CD14-positive monocyte (primary cell): ENCODE measurements at regions not wholly inside any gene's neighbourhood (a gene's known extent, or its start where the extent isn't known, plus 50 kb on each side); places are given as distances from the start of the nearest gene placed in this dataset.

Source experiments
- DNase-seq, 3 donors: peaks; one replicate each; pipeline ENCODE4 v3.0.0-alpha.2; 2011 to 2022
- H2AFZ ChIP-seq: 2 replicates; pipeline ENCODE4 v1.6.0; 2012; ENCODE audit warnings: mild to moderate bottlenecking, low read depth, low read length, inconsistent platforms; ENCODE audit not compliant: insufficient read depth, poor library complexity, severe bottlenecking
- H3K27ac ChIP-seq, 2 donors: 1 replicate in 1 of 2; 2 replicates in 1 of 2; pipeline ENCODE4 v1.5.1; 2012 to 2013; ENCODE audit warnings: low read length in 2 of 2, control low read depth in 1 of 2, inconsistent platforms in 1 of 2, low read depth in 1 of 2, mild to moderate bottlenecking in 1 of 2
- H3K27me3 ChIP-seq, 2 donors: one replicate each; pipeline versions ENCODE4 v1.6.0 to v1.6.1; 2011 to 2013; ENCODE audit warnings: low read length in 2 of 2; ENCODE audit not compliant: control insufficient read depth in 2 of 2, insufficient read depth in 2 of 2
- H3K36me3 ChIP-seq, 2 donors: replicated peaks in 1 of 2; 1 replicate in 1 of 2; 2 replicates in 1 of 2; pipeline versions ENCODE4 v1.5.1 to v1.6.1; 2012 to 2013; ENCODE audit warnings: low read length in 2 of 2, control low read depth in 1 of 2, inconsistent platforms in 1 of 2, mild to moderate bottlenecking in 1 of 2; ENCODE audit not compliant: insufficient read depth in 2 of 2, control insufficient read depth in 1 of 2
- H3K4me1 ChIP-seq, 2 donors: 1 replicate in 1 of 2; 2 replicates in 1 of 2; pipeline versions ENCODE4 v1.5.1 to v1.6.1; 2012 to 2013; ENCODE audit warnings: low read length in 2 of 2, control low read depth in 1 of 2, inconsistent platforms in 1 of 2, mild to moderate bottlenecking in 1 of 2, moderate library complexity in 1 of 2; ENCODE audit not compliant: insufficient read depth in 2 of 2, control insufficient read depth in 1 of 2
- H3K4me2 ChIP-seq: replicated peaks from 2 replicates; pipeline ENCODE3; 2012; ENCODE audit warnings: low read length, moderate library complexity, mild to moderate bottlenecking; ENCODE audit not compliant: poor library complexity, severe bottlenecking; ENCODE audit errors: extremely low read depth
- H3K4me3 ChIP-seq, 3 experiments: fragments of 200-600 bp in 1 of 3; sonication (generic) in 1 of 3; replicated peaks in 1 of 3; 1 replicate in 2 of 3; 2 replicates in 1 of 3; pipeline ENCODE4 v1.5.1; 2011 to 2013; ENCODE audit warnings: low read length in 3 of 3, mild to moderate bottlenecking in 3 of 3, control low read depth in 2 of 3, low read depth in 2 of 3, inconsistent platforms in 1 of 3, moderate library complexity in 1 of 3
- H3K79me2 ChIP-seq: 2 replicates; pipeline ENCODE4 v1.6.0; 2012; ENCODE audit warnings: mild to moderate bottlenecking, control low read depth, inconsistent platforms, low read length, moderate library complexity; ENCODE audit not compliant: insufficient read depth
- H3K9ac ChIP-seq: 2 replicates; pipeline ENCODE4 v1.6.0; 2017; ENCODE audit warnings: low read length, mild to moderate bottlenecking; ENCODE audit not compliant: insufficient read depth, poor library complexity, severe bottlenecking
- H3K9me3 ChIP-seq, 2 donors: replicated peaks in 1 of 2; 1 replicate in 1 of 2; 2 replicates in 1 of 2; pipeline versions ENCODE4 v1.5.1 to v1.6.1; 2012 to 2013; ENCODE audit warnings: low read length in 2 of 2, control low read depth in 1 of 2; ENCODE audit not compliant: control insufficient read depth in 1 of 2, insufficient read depth in 1 of 2
- H4K20me1 ChIP-seq: 2 replicates; pipeline ENCODE4 v1.6.0; 2012; ENCODE audit warnings: mild to moderate bottlenecking, low read length, control low read depth, moderate library complexity; ENCODE audit not compliant: insufficient read depth
- H3K27ac Mint-ChIP-seq, 7 donors: one replicate each; pipeline ENCODE4 v1.8.0; 2020; ENCODE audit warnings: mild to moderate bottlenecking in 7 of 7, mixed read lengths in 7 of 7, moderate library complexity in 6 of 7, inconsistent platforms in 2 of 7
- H3K27me3 Mint-ChIP-seq, 3 donors: one replicate each; pipeline ENCODE4 v1.8.0; 2021 to 2022; ENCODE audit warnings: low read depth in 3 of 3, mild to moderate bottlenecking in 3 of 3, mixed read lengths in 3 of 3, moderate library complexity in 3 of 3, inconsistent platforms in 1 of 3
- H3K36me3 Mint-ChIP-seq, 2 donors: one replicate each; pipeline ENCODE4 v1.8.0; 2020; ENCODE audit warnings: mixed read lengths in 2 of 2, inconsistent platforms in 1 of 2, mild to moderate bottlenecking in 1 of 2
- H3K4me1 Mint-ChIP-seq: one replicate; pipeline ENCODE4 v1.8.0; 2020; ENCODE audit warnings: mild to moderate bottlenecking, mixed read lengths
- H3K4me3 Mint-ChIP-seq, 2 donors: one replicate each; pipeline ENCODE4 v1.8.0; 2020; ENCODE audit warnings: mild to moderate bottlenecking in 2 of 2, mixed read lengths in 2 of 2, moderate library complexity in 1 of 2
- H3K9me3 Mint-ChIP-seq, 7 donors: one replicate each; pipeline ENCODE4 v1.8.0; 2020 to 2022; ENCODE audit warnings: mixed read lengths in 7 of 7, mild to moderate bottlenecking in 6 of 7, moderate library complexity in 6 of 7, inconsistent platforms in 2 of 7
- WGBS: methylation state at CpG from one replicate; pipeline ENCODE4 v1.1.5; 2013; ENCODE audit warnings: missing lambda C conversion rate; ENCODE audit not compliant: insufficient coverage; 5-methylcytosine and 5-hydroxymethylcytosine counted together
- intact Hi-C, 2 donors: fragments of 100-400 bp; cut with micrococcal nuclease; formaldehyde crosslinking; loops; one replicate each; pipeline versions ENCODE4 v1.15.0 to v1.15.1; 2023
- TF ChIP-seq, protein P1 (sequence below): fragments of 200-600 bp; IDR thresholded peaks from one replicate; pipeline ENCODE4 v1.8.0; 2022; ENCODE audit warnings: antibody characterized with exemption, mild to moderate bottlenecking

DNA sequence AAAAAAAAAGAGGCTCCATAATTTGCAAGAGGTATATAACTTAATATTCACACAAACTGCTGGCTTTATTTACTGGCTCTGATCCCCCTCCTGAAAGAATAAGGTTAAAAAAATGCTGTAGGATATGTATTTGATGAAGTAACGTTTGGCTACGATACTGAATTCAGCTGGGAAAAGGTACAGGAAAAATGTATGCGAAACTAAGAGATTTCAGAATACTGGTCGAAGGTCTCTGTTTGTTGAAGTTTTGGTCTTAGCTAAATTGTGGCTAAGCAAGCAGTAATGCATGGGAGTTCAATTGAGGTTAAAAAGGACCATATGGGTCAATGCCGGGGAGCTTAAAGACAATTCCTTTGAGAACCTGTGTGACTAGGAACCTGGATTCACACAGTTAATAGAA lies 355.5 kb upstream of the NCAM2 start:
- H3K27me3 ChIP-seq: no peaks in the 10 kb centered on the region
- no peaks in the 10 kb centered on the region for H3K4me1 Mint-ChIP-seq
- H3K27me3 Mint-ChIP-seq: no peaks in the 10 kb centered on the region
- no peak overlapping the region for H2AFZ ChIP-seq
- H4K20me1 ChIP-seq: no peaks in the 10 kb centered on the region
- 96% methylated on average over 5 of the region's 5 CpGs for WGBS
- no peaks in the 10 kb centered on the region for H3K36me3 ChIP-seq
- H3K79me2 ChIP-seq: no peaks in the 10 kb centered on the region
- H3K27ac Mint-ChIP-seq: no peak overlapping the region
- H3K9me3 ChIP-seq: peaks cover 23 to 25% of the 10 kb centered on the region in 2 donors
- no peak overlapping the region for H3K9ac ChIP-seq
- intact Hi-C loops: no loop called here
- H3K9me3 Mint-ChIP-seq: peaks cover 5 to 26% (median 17%) of the 10 kb centered on the region in 7 donors
- H3K27ac ChIP-seq: no peak overlapping the region
- no peak overlapping the region for H3K4me3 Mint-ChIP-seq
- no peak overlapping the region for H3K4me2 ChIP-seq
- H3K36me3 Mint-ChIP-seq: no peaks in the 10 kb centered on the region
- no peak for DNase-seq
- H3K4me3 ChIP-seq: no peak overlapping the region
- H3K4me1 ChIP-seq: no peaks in the 10 kb centered on the region
- TF ChIP-seq, protein P1, sequence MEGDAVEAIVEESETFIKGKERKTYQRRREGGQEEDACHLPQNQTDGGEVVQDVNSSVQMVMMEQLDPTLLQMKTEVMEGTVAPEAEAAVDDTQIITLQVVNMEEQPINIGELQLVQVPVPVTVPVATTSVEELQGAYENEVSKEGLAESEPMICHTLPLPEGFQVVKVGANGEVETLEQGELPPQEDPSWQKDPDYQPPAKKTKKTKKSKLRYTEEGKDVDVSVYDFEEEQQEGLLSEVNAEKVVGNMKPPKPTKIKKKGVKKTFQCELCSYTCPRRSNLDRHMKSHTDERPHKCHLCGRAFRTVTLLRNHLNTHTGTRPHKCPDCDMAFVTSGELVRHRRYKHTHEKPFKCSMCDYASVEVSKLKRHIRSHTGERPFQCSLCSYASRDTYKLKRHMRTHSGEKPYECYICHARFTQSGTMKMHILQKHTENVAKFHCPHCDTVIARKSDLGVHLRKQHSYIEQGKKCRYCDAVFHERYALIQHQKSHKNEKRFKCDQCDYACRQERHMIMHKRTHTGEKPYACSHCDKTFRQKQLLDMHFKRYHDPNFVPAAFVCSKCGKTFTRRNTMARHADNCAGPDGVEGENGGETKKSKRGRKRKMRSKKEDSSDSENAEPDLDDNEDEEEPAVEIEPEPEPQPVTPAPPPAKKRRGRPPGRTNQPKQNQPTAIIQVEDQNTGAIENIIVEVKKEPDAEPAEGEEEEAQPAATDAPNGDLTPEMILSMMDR: no peak

DNA sequence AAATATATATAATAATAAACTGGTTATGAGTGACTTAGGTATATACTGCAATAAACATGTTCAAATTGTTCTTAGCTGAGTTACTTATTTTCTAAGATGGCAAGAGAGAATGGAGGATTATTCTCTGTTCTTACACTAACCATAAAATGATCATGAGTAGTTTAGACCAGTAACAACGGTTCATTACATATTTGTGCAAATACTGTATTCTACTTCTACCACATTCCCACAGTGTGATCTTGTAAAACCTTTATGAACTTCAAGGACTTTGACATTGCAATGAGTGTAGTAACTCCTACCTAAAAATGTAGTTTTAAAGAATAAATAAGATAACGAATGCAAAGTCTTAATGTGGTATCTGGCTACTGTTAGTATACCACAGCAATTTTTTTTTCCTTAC lies 353.7 kb upstream of the NCAM2 start:
- no peak overlapping the region for H2AFZ ChIP-seq
- H3K36me3 ChIP-seq: no peaks in the 10 kb centered on the region
- no peak overlapping the region for H3K27ac ChIP-seq
- TF ChIP-seq, protein P1: no peak
- peaks cover 23 to 25% of the 10 kb centered on the region in 2 donors for H3K9me3 ChIP-seq
- no peak overlapping the region for H3K27ac Mint-ChIP-seq
- no peaks in the 10 kb centered on the region for H3K79me2 ChIP-seq
- no CpG with 5 or more reads among the region's 2 CpGs for WGBS
- peaks cover 3 to 29% (median 15%) of the 10 kb centered on the region in 7 donors for H3K9me3 Mint-ChIP-seq
- no peaks in the 10 kb centered on the region for H3K27me3 Mint-ChIP-seq
- H4K20me1 ChIP-seq: no peaks in the 10 kb centered on the region
- H3K4me1 ChIP-seq: no peaks in the 10 kb centered on the region
- no peak overlapping the region for H3K9ac ChIP-seq
- intact Hi-C loops: no loop called here
- H3K36me3 Mint-ChIP-seq: no peaks in the 10 kb centered on the region
- no peak overlapping the region for H3K4me3 Mint-ChIP-seq
- H3K4me1 Mint-ChIP-seq: no peaks in the 10 kb centered on the region
- no peak overlapping the region for H3K4me2 ChIP-seq
- no peak for DNase-seq
- no peaks in the 10 kb centered on the region for H3K27me3 ChIP-seq
- no peak overlapping the region for H3K4me3 ChIP-seq
